Lung (tissue), 11 donors: ENCODE measurements at regions not wholly inside any gene's neighbourhood (a gene's known extent, or its start where the extent isn't known, plus 50 kb on each side); places are given as distances from the start of the nearest gene placed in this dataset.

Experiments
- ATAC-seq: fragments of 200-7000 bp; cut with Tn5 transposase; one replicate; pipeline ENCODE4 v1.9.1; 2020; ENCODE audit warnings: moderate number of reproducible peaks; ENCODE audit not compliant: insufficient read depth, low FRiP score
- DNase-seq, 3 donors: peaks; one replicate each; pipeline ENCODE4 v3.0.0-alpha.2; 2013 to 2017
- H3K27ac ChIP-seq, 2 donors: one replicate each; pipeline ENCODE4 v1.5.1; 2013; ENCODE audit warnings: mild to moderate bottlenecking in 2 of 2, moderate library complexity in 2 of 2, control low read depth in 1 of 2, inconsistent platforms in 1 of 2, low read depth in 1 of 2, low read length in 1 of 2
- H3K27me3 ChIP-seq, 3 donors: one replicate each; pipeline ENCODE4 v1.5.1; 2013; ENCODE audit warnings: low read length in 2 of 3; ENCODE audit not compliant: control insufficient read depth in 3 of 3, insufficient read depth in 3 of 3
- H3K36me3 ChIP-seq, 4 donors: one replicate each; pipeline ENCODE4 v1.5.1; 2013; ENCODE audit warnings: low read length in 4 of 4, mild to moderate bottlenecking in 1 of 4, moderate library complexity in 1 of 4; ENCODE audit not compliant: control insufficient read depth in 4 of 4, insufficient read depth in 4 of 4
- H3K4me1 ChIP-seq, 5 donors: one replicate each; pipeline ENCODE4 v1.5.1; 2013; ENCODE audit warnings: low read length in 5 of 5, mild to moderate bottlenecking in 2 of 5, moderate library complexity in 1 of 5; ENCODE audit not compliant: control insufficient read depth in 5 of 5, insufficient read depth in 5 of 5
- H3K4me3 ChIP-seq: one replicate; pipeline ENCODE4 v1.5.1; 2013; ENCODE audit warnings: mild to moderate bottlenecking, control low read depth, moderate library complexity
- H3K9ac ChIP-seq, 2 donors: one replicate each; pipeline ENCODE4 v1.5.1; 2013; ENCODE audit warnings: low read length in 2 of 2, control low read depth in 1 of 2; ENCODE audit not compliant: insufficient read depth in 1 of 2
- H3K9me3 ChIP-seq, 4 donors: one replicate each; pipeline ENCODE4 v1.5.1; 2013; ENCODE audit warnings: low read length in 3 of 4, mild to moderate bottlenecking in 1 of 4, moderate library complexity in 1 of 4; ENCODE audit not compliant: control insufficient read depth in 4 of 4, insufficient read depth in 3 of 4
- CTCF ChIP-seq: IDR thresholded peaks from 2 replicates; pipeline ENCODE4 v1.5.1; 2012; ENCODE audit warnings: mild to moderate bottlenecking; ENCODE audit errors: control extremely low read depth, extremely low read depth
- WGBS, 2 donors: extraction: QIAGEN DNeasy Blood & Tissue Kit; methylation state at CpG; one replicate each; pipeline ENCODE4 v1.1.7; 2013; 5-methylcytosine and 5-hydroxymethylcytosine counted together
- donor health status: control.
- donor health status: control.
- donor health status: Bipolar disorder and iron deficiency.
- donor health status: healthy.
- donor health status: DM: yes; HTN: yes; CAD: no.

GRCh38 chr2:120464448-120464931, 118.6 kb downstream of the INHBB start:
- Histone ChIP-seq H3K4me3 (no peak overlapping the region), H3K4me1 (peaks cover under 1 to 17% (median 3%) of the 10 kb centered on the region in 5 donors), H3K9me3 (no peaks in the 10 kb centered on the region), H3K27me3 (no peaks in the 10 kb centered on the region), H3K27ac (no peak overlapping the region), H3K9ac (no peak overlapping the region), H3K36me3 (no peaks in the 10 kb centered on the region)
- ATAC-seq (no peak), DNase-seq (no peak)
- 82% methylated on average over 12 of the region's 12 CpGs for WGBS, 2 donors
- TF ChIP-seq CTCF: no peak

DNA sequence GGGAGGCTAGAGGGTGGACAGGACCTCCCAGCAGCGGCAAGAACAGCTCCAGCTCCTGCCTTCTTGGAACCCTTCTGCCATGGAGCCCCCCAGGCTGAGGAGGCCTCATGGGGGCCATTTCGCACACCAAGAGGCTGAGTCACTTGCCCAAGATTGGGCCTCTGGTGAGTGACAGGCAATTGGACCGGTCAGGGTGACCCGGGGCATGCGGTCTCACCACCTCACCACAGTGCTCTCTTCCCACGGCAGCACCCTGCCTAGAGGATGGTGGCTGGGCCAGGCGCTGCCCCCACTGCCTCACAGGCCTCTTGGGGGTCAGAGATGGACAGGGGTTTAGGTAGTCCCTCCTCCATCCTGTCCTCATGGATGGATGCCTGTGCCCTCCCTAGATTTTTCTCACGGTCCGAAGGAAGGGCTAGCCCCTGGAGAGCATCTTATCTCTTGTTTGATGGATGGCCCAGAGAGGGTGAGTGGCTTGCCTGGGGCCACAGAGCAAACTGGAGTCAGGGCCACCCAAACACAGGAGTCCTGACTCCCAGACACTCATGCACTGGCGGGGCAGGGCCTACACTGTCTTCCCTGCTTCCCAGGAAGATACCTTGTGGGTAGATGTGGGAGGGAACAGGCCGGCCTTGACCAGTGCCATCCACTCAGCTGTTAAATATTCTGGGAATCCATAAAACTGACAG, 119.2 kb downstream of the INHBB start:
- no peak for TF ChIP-seq CTCF
- Histone ChIP-seq H3K9me3 (no peaks in the 10 kb centered on the region), H3K4me1 (peaks cover 6 to 23% (median 7%) of the 10 kb centered on the region in 5 donors), H3K36me3 (no peaks in the 10 kb centered on the region), H3K27me3 (no peaks in the 10 kb centered on the region), H3K27ac (no peak overlapping the region), H3K9ac (no peak overlapping the region), H3K4me3 (no peak overlapping the region)
- 95 to 97% methylated on average over 11 of the region's 11 CpGs for WGBS, 2 donors
- no peak for DNase-seq
- no peak for ATAC-seq

- no peak overlapping the region for H3K4me3 ChIP-seq
- H3K27ac ChIP-seq: no peak overlapping the region
- no peaks in the 10 kb centered on the region for H3K36me3 ChIP-seq
- H3K4me1 ChIP-seq: peaks cover 6 to 28% (median 12%) of the 10 kb centered on the region in 5 donors
- H3K9ac ChIP-seq: no peak overlapping the region
- H3K27me3 ChIP-seq: no peaks in the 10 kb centered on the region
- ATAC-seq (no peak), DNase-seq (peak in 1 of 3 donors; percentile 16)
- no peaks in the 10 kb centered on the region for H3K9me3 ChIP-seq
- WGBS, 2 donors: 73 to 90% methylated on average over 6 of the region's 6 CpGs
- no peak for TF ChIP-seq CTCF
Observed at GRCh38 chr2:120465701-120465988, 119.7 kb downstream of the INHBB start.
